ENCODE measurements at regions not wholly inside any gene's neighbourhood (a gene's known extent, or its start where the extent isn't known, plus 50 kb on each side); places are given as distances from the start of the nearest gene placed in this dataset.
"Not testable (repeated sequence)": the region's sequence is repeated elsewhere in the genome, so short reads cannot be mapped to it uniquely, and the experiment has no call there.

- no peak for ATAC-seq
- no peak for DNase-seq
- H3K9me3 ChIP-seq = no peaks in the 10 kb centered on the region
- intact Hi-C loops (cut with DNase I, micrococcal nuclease) = no loop called here
- TF ChIP-seq CTCF (IDR thresholded peaks at IDR 0.05) = no peak
- no peaks in the 10 kb centered on the region for H3K4me1 ChIP-seq (ENCODE audit: low read depth)
- H3K36me3 ChIP-seq (ENCODE audit: low read depth) = no peaks in the 10 kb centered on the region
- no peak overlapping the region for H3K4me3 ChIP-seq
Measured at GRCh38 chr3:4083225-4084015, 219.7 kb upstream of the SETMAR start.

- DNase-seq = no peak
- TF ChIP-seq CTCF (IDR thresholded peaks at IDR 0.05) = no peak
- no peak for ATAC-seq
- intact Hi-C loops (cut with DNase I, micrococcal nuclease) = no loop called here
- Histone ChIP-seq H3K36me3 (ENCODE audit: low read depth) (no peaks in the 10 kb centered on the region), H3K4me3 (no peak overlapping the region), H3K9me3 (no peaks in the 10 kb centered on the region), H3K4me1 (ENCODE audit: low read depth) (no peaks in the 10 kb centered on the region)
Measured at GRCh38 chr3:4084271-4084670, 218.9 kb upstream of the SETMAR start.

- H3K4me1 ChIP-seq (ENCODE audit: low read depth); DNase-seq; H3K36me3 ChIP-seq (ENCODE audit: low read depth); H3K4me3 ChIP-seq; ATAC-seq; intact Hi-C loops (cut with DNase I, micrococcal nuclease); H3K9me3 ChIP-seq: not testable (repeated sequence)
Measured at GRCh38 chr3:4086662-4087061, 216.5 kb upstream of the SETMAR start.

- Histone ChIP-seq H3K36me3 (ENCODE audit: low read depth) (no peaks in the 10 kb centered on the region), H3K4me3 (no peak overlapping the region), H3K4me1 (ENCODE audit: low read depth) (no peaks in the 10 kb centered on the region), H3K9me3 (no peaks in the 10 kb centered on the region)
- intact Hi-C loops (cut with DNase I, micrococcal nuclease) = no loop called here
- ATAC-seq = no peak
- no peak for DNase-seq
- TF ChIP-seq CTCF (IDR thresholded peaks at IDR 0.05) = no peak
Measured at GRCh38 chr3:4091786-4092185, 211.4 kb upstream of the SETMAR start.

- Histone ChIP-seq H3K4me1 (ENCODE audit: low read depth) (no peaks in the 10 kb centered on the region), H3K4me3 (no peak overlapping the region), H3K36me3 (ENCODE audit: low read depth) (no peaks in the 10 kb centered on the region), H3K9me3 (no peaks in the 10 kb centered on the region)
- intact Hi-C loops (cut with DNase I, micrococcal nuclease) = no loop called here
- no peak for DNase-seq
- no peak for TF ChIP-seq CTCF (IDR thresholded peaks at IDR 0.05)
- no peak for ATAC-seq
Measured at GRCh38 chr3:4097801-4098200, 205.4 kb upstream of the SETMAR start.

GRCh38 chr3:4099607-4100006, 203.6 kb upstream of the SETMAR start:
- no peaks in the 10 kb centered on the region for H3K4me1 ChIP-seq (ENCODE audit: low read depth)
- H3K9me3 ChIP-seq = no peaks in the 10 kb centered on the region
- intact Hi-C loops (cut with DNase I, micrococcal nuclease) = no loop called here
- H3K36me3 ChIP-seq (ENCODE audit: low read depth) = no peaks in the 10 kb centered on the region
- no peak for TF ChIP-seq CTCF (IDR thresholded peaks at IDR 0.05)
- H3K4me3 ChIP-seq = no peak overlapping the region
- ATAC-seq (no peak), DNase-seq (no peak)
